CD4-positive, alpha-beta T cell (primary cell): ENCODE measurements at regions not wholly inside any gene's neighbourhood (a gene's known extent, or its start where the extent isn't known, plus 50 kb on each side); places are given as distances from the start of the nearest gene placed in this dataset.
"Not testable (repeated sequence)": the region's sequence is repeated elsewhere in the genome, so short reads cannot be mapped to it uniquely, and the experiment has no call there.

ENCODE experiments used
- ATAC-seq: fragments of 200-7000 bp; cut with Tn5 transposase; one replicate; pipeline ENCODE4 v1.10.0; 2022; ENCODE audit warnings: mild to moderate bottlenecking; ENCODE audit not compliant: poor library complexity
- CTCF ChIA-PET: fragments of 350-600 bp; sonication (Branson Sonifier 250); formaldehyde crosslinking; loops from one replicate; lab custom pipeline; 2021; ENCODE audit warnings: antibody characterized with exemption, inconsistent platforms; lab: Charles Lee
- POLR2A ChIA-PET: fragments of 350-600 bp; sonication (Branson Sonifier 250); formaldehyde crosslinking; loops from one replicate; lab custom pipeline; 2021; ENCODE audit warnings: antibody characterized with exemption, inconsistent platforms; lab: Charles Lee
- DNase-seq, 14 experiments: peaks; one replicate each; pipeline ENCODE4 v3.0.0-alpha.2; 2013 to 2020; ENCODE audit warnings: mixed read lengths in 2 of 14
- H3K27ac ChIP-seq, 2 donors: one replicate each; pipeline versions ENCODE4 v1.5.1 to v1.7.0; 2013; ENCODE audit warnings: low read length in 2 of 2, low read depth in 1 of 2, mild to moderate bottlenecking in 1 of 2
- H3K27me3 ChIP-seq, 2 experiments: 1 replicate in 1 of 2; 2 replicates in 1 of 2; pipeline versions ENCODE4 v1.6.1 to v1.7.0; 2013; ENCODE audit warnings: low read length in 2 of 2, control low read depth in 1 of 2, mild to moderate bottlenecking in 1 of 2, moderate library complexity in 1 of 2; ENCODE audit not compliant: insufficient read depth in 2 of 2, control insufficient read depth in 1 of 2
- H3K36me3 ChIP-seq: one replicate; pipeline ENCODE4 v1.6.1; 2013; ENCODE audit warnings: low read length, control low read depth; ENCODE audit not compliant: insufficient read depth
- H3K4me1 ChIP-seq: one replicate; pipeline ENCODE4 v1.6.1; 2013; ENCODE audit warnings: low read length, control low read depth; ENCODE audit not compliant: insufficient read depth
- H3K4me3 ChIP-seq: one replicate; pipeline ENCODE4 v1.5.1; 2013; ENCODE audit warnings: mild to moderate bottlenecking, low read length, moderate library complexity
- H3K9me3 ChIP-seq, 2 experiments: 1 replicate in 1 of 2; 2 replicates in 1 of 2; pipeline versions ENCODE4 v1.6.1 to v1.7.0; 2013; ENCODE audit warnings: low read length in 2 of 2, mild to moderate bottlenecking in 2 of 2, control low read depth in 1 of 2, moderate library complexity in 1 of 2; ENCODE audit not compliant: control insufficient read depth in 1 of 2, insufficient read depth in 1 of 2
- H3K27ac Mint-ChIP-seq: one replicate; pipeline ENCODE4 v1.8.0; 2020; ENCODE audit warnings: mixed read lengths
- H3K27me3 Mint-ChIP-seq: one replicate; pipeline ENCODE4 v1.8.0; 2021; ENCODE audit warnings: mixed read lengths
- H3K36me3 Mint-ChIP-seq: one replicate; pipeline ENCODE4 v1.8.0; 2021; ENCODE audit warnings: low read depth, mixed read lengths
- H3K4me1 Mint-ChIP-seq: one replicate; pipeline ENCODE4 v1.8.0; 2021; ENCODE audit warnings: low read depth, mixed read lengths
- H3K4me3 Mint-ChIP-seq: one replicate; pipeline ENCODE4 v1.8.0; 2020; ENCODE audit warnings: mild to moderate bottlenecking, mixed read lengths
- H3K9me3 Mint-ChIP-seq: one replicate; pipeline ENCODE4 v1.8.0; 2020; ENCODE audit warnings: mixed read lengths
- CTCF ChIP-seq: fragments of 200-600 bp; IDR thresholded peaks from one replicate; pipeline ENCODE4 v1.8.0; 2022; ENCODE audit warnings: antibody characterized with exemption, mild to moderate bottlenecking
- intact Hi-C, 2 experiments: fragments of 100-400 bp; cut with DNase I in 1 of 2; cut with micrococcal nuclease in 1 of 2; formaldehyde crosslinking; loops; one replicate each; pipeline versions ENCODE4 v1.15.1 to v1.9.0; 2023 to 2025; cut with DNase I, micrococcal nuclease

GRCh38 chr7:113263749-113264148 is 145.4 kb upstream of the SMIM30 start:
- Mint-ChIP-seq H3K27ac (no peak overlapping the region), H3K27me3 (no peaks in the 10 kb centered on the region), H3K36me3 (no peaks in the 10 kb centered on the region), H3K9me3 (no peaks in the 10 kb centered on the region), H3K4me3 (no peak overlapping the region), H3K4me1 (no peaks in the 10 kb centered on the region)
- ChIA-PET CTCF (no interaction called here), POLR2A (no interaction called here)
- no peak for TF ChIP-seq CTCF
- Histone ChIP-seq H3K4me1 (no peaks in the 10 kb centered on the region), H3K27ac (no peak overlapping the region), H3K36me3 (no peaks in the 10 kb centered on the region), H3K27me3 (no peaks in the 10 kb centered on the region), H3K9me3 (peaks cover 0 to 6% of the 10 kb centered on the region in 2 experiments), H3K4me3 (no peak overlapping the region)
- ATAC-seq: no peak
- intact Hi-C loops: no loop called here
- DNase-seq: no peak

- H3K9me3 ChIP-seq, H3K27me3 ChIP-seq, intact Hi-C loops, H3K9me3 Mint-ChIP-seq, H3K4me1 Mint-ChIP-seq, POLR2A ChIA-PET, CTCF ChIA-PET, H3K36me3 ChIP-seq, DNase-seq, H3K27ac ChIP-seq, H3K4me1 ChIP-seq, ATAC-seq, H3K4me3 Mint-ChIP-seq, H3K36me3 Mint-ChIP-seq, H3K27ac Mint-ChIP-seq, H3K27me3 Mint-ChIP-seq, H3K4me3 ChIP-seq: not testable (repeated sequence)
These were observed 144.9 kb upstream of the SMIM30 start for GRCh38 chr7:113263215-113263742.

- intact Hi-C loops: no loop called here
- Mint-ChIP-seq H3K4me1 (no peaks in the 10 kb centered on the region), H3K27ac (no peak overlapping the region)
These were observed 138.7 kb upstream of the SMIM30 start for GRCh38 chr7:113256883-113257531.

More at GRCh38 chr7:113256883-113257531, 138.7 kb upstream of the SMIM30 start:
- H3K36me3 Mint-ChIP-seq: no peaks in the 10 kb centered on the region
- no peak overlapping the region for H3K27ac ChIP-seq
- ATAC-seq: no peak
- H3K4me3 ChIP-seq: no peak overlapping the region
- H3K4me3 Mint-ChIP-seq: no peak overlapping the region
- DNase-seq: no peak
- no peaks in the 10 kb centered on the region for H3K27me3 Mint-ChIP-seq
- ChIA-PET POLR2A (no interaction called here), CTCF (no interaction called here)
- TF ChIP-seq CTCF: no peak
- no peaks in the 10 kb centered on the region for H3K27me3 ChIP-seq
- no peaks in the 10 kb centered on the region for H3K36me3 ChIP-seq
- H3K9me3 Mint-ChIP-seq: no peaks in the 10 kb centered on the region
- H3K4me1 ChIP-seq: no peaks in the 10 kb centered on the region
- H3K9me3 ChIP-seq: no peaks in the 10 kb centered on the region
